Uterus (tissue), 2 donors: ENCODE measurements at regions not wholly inside any gene's neighbourhood (a gene's known extent, or its start where the extent isn't known, plus 50 kb on each side); places are given as distances from the start of the nearest gene placed in this dataset.

Source experiments
- CTCF ChIP-seq, 4 experiments: fragments of 200-600 bp in 2 of 4; fragments of 450-650 bp in 2 of 4; sonication (generic) in 2 of 4; IDR thresholded peaks; one replicate each; pipeline ENCODE4 v1.5.1; 2016 to 2019; ENCODE audit warnings: antibody characterized with exemption in 4 of 4, mild to moderate bottlenecking in 2 of 4, moderate library complexity in 1 of 4
- POLR2A ChIP-seq, 2 donors: fragments of 450-650 bp; IDR thresholded peaks; one replicate each; pipeline ENCODE4 v1.6.1; 2016; ENCODE audit warnings: antibody characterized with exemption in 2 of 2, mild to moderate bottlenecking in 1 of 2, moderate library complexity in 1 of 2

- TF ChIP-seq CTCF (IDR thresholded peaks at IDR 0.05) (no peak), POLR2A (IDR thresholded peaks at IDR 0.05) (no peak)
Observed at GRCh38 chr1:14246471-14246870, 352.0 kb upstream of the KAZN start.
